Panc1 (cell line): ENCODE measurements at regions not wholly inside any gene's neighbourhood (a gene's known extent, or its start where the extent isn't known, plus 50 kb on each side); places are given as distances from the start of the nearest gene placed in this dataset.
"Not testable (repeated sequence)": the region's sequence is repeated elsewhere in the genome, so short reads cannot be mapped to it uniquely, and the experiment has no call there.

Experiments
- ATAC-seq: fragments of 200-7000 bp; cut with Tn5 transposase; 2 replicates; pipeline ENCODE4 v1.9.1; 2020; ENCODE audit warnings: mild to moderate bottlenecking, moderate library complexity
- BruUV-seq: library from RNA; stranded (reverse); fragments of 400-500 nt; replicated peaks from 2 replicates; lab custom pipeline; 2021; lab: Mats Ljungman, UMichigan
- CTCF ChIA-PET: fragments of 300-600 bp; sonication (Branson Sonifier 250); formaldehyde crosslinking; loops from one replicate; lab custom pipeline; 2022; ENCODE audit warnings: antibody characterized with exemption; lab: Charles Lee
- POLR2A ChIA-PET: fragments of 300-600 bp; sonication (Branson Sonifier 250); formaldehyde crosslinking; loops from one replicate; lab custom pipeline; 2022; ENCODE audit warnings: antibody characterized with exemption; lab: Charles Lee
- DNase-seq: peaks from one replicate; pipeline ENCODE4 v3.0.0-alpha.2; 2010; ENCODE audit warnings: low read depth, low spot score
- H3K27ac ChIP-seq: 2 replicates; pipeline ENCODE4 v1.5.1; 2011; ENCODE audit warnings: mild to moderate bottlenecking, low read length, inconsistent platforms
- H3K27me3 ChIP-seq: fragments of 200-500 bp; sonication (Bioruptor generic); 2 replicates; pipeline ENCODE4 v1.6.0; 2014; ENCODE audit warnings: low read length, inconsistent platforms; ENCODE audit not compliant: control insufficient read depth, insufficient read depth
- H3K36me3 ChIP-seq: fragments of 200-500 bp; sonication (Bioruptor generic); 2 replicates; pipeline ENCODE4 v1.5.1; 2014; ENCODE audit warnings: inconsistent platforms, mild to moderate bottlenecking, low read length, moderate library complexity; ENCODE audit not compliant: control insufficient read depth, insufficient read depth
- H3K4me1 ChIP-seq: 2 replicates; pipeline ENCODE4 v1.5.1; 2011; ENCODE audit warnings: inconsistent platforms, mild to moderate bottlenecking, low read length, moderate library complexity; ENCODE audit not compliant: control insufficient read depth, insufficient read depth
- H3K4me3 ChIP-seq, 2 experiments: 2 replicates each; pipeline ENCODE4 v1.5.1; 2011 to 2012; ENCODE audit warnings: low read depth in 2 of 2, low read length in 2 of 2, mild to moderate bottlenecking in 2 of 2, inconsistent platforms in 1 of 2, moderate library complexity in 1 of 2
- H3K9me3 ChIP-seq: fragments of 200-500 bp; sonication (Bioruptor generic); 2 replicates; pipeline ENCODE4 v1.5.1; 2014; ENCODE audit warnings: low read depth, mild to moderate bottlenecking, inconsistent platforms, low read length, moderate library complexity; ENCODE audit not compliant: control insufficient read depth, insufficient read depth
- CTCF ChIP-seq: fragments of 450-650 bp; IDR thresholded peaks from 2 replicates; pipeline ENCODE4 v1.5.1; 2017; ENCODE audit warnings: mild to moderate bottlenecking
- POLR2AphosphoS5 ChIP-seq: IDR thresholded peaks from 2 replicates; pipeline ENCODE4 v1.6.1; 2012; ENCODE audit warnings: mild to moderate bottlenecking, low read depth, low read length, moderate library complexity
- REST ChIP-seq, 2 experiments: IDR thresholded peaks; 2 replicates each; pipeline ENCODE4 v1.6.1; 2011 to 2012; ENCODE audit warnings: low read depth in 2 of 2, control low read depth in 1 of 2, low read length in 1 of 2, mild to moderate bottlenecking in 1 of 2, moderate library complexity in 1 of 2; ENCODE audit not compliant: insufficient read depth in 1 of 2
- SIN3A ChIP-seq: IDR thresholded peaks from 2 replicates; pipeline ENCODE4 v1.6.1; 2012; ENCODE audit warnings: low read depth, mild to moderate bottlenecking, low read length, moderate library complexity, borderline replicate concordance; ENCODE audit not compliant: insufficient read depth
- TCF7L2 ChIP-seq: IDR thresholded peaks from 2 replicates; pipeline ENCODE4 v1.6.1; 2011; ENCODE audit warnings: mild to moderate bottlenecking, low read depth, low read length, inconsistent platforms
- in situ Hi-C: cut with HindIII; loops from 2 replicates; pipeline ENCODE4 v1.10.0; 2016; ENCODE audit warnings: low sequenced_read_pairs, low pct_unique_long_range_greater_than_20kb
- intact Hi-C: fragments of 100-400 bp; cut with micrococcal nuclease; formaldehyde crosslinking; loops from one replicate; pipeline ENCODE4 v1.10.0; 2022; ENCODE audit not compliant: unreplicated experiment

GRCh38 chr20:43331906-43332305, 125.8 kb upstream of the SRSF6 start:
- TF ChIP-seq POLR2AphosphoS5 (no peak), CTCF (no peak), SIN3A (no peak), REST (IDR thresholded peaks at IDR 0.05; ENCODE audit: insufficient read depth in 1 of 2, low read depth in 2 of 2, low read length in 1 of 2) (no peak), TCF7L2 (no peak)
- ChIA-PET CTCF (no interaction called here), POLR2A (no interaction called here)
- no peaks in the 10 kb centered on the region; the same call in 1 of the 2 replicates for H3K27me3 ChIP-seq
- DNase-seq = no peak
- no peak for ATAC-seq
- intact Hi-C loops = no loop called here
- no peaks in the 10 kb centered on the region for H3K36me3 ChIP-seq
- BruUV-seq = no TSS peak
- no peak overlapping the region for H3K4me3 ChIP-seq
- no peak overlapping the region for H3K27ac ChIP-seq
- H3K4me1 ChIP-seq = no peaks in the 10 kb centered on the region
- no peaks in the 10 kb centered on the region for H3K9me3 ChIP-seq
- in situ Hi-C loops = no loop called here

GRCh38 chr20:43328697-43329096, 129.0 kb upstream of the SRSF6 start:
- H3K27ac ChIP-seq = no peak overlapping the region
- ChIA-PET POLR2A (no interaction called here), CTCF (no interaction called here)
- H3K27me3 ChIP-seq = no peaks in the 10 kb centered on the region; the same call in 1 of the 2 replicates
- DNase-seq (no peak), ATAC-seq (no peak)
- no peaks in the 10 kb centered on the region for H3K36me3 ChIP-seq
- intact Hi-C loops = no loop called here
- H3K9me3 ChIP-seq = no peaks in the 10 kb centered on the region
- no peak overlapping the region for H3K4me3 ChIP-seq
- no TSS peak for BruUV-seq
- TF ChIP-seq TCF7L2 (no peak), SIN3A (no peak), CTCF (no peak)
- in situ Hi-C loops = no loop called here
- no peaks in the 10 kb centered on the region for H3K4me1 ChIP-seq

GRCh38 chr20:43327234-43327633, 130.5 kb upstream of the SRSF6 start:
- in situ Hi-C loops, CTCF ChIA-PET, H3K27me3 ChIP-seq, intact Hi-C loops, H3K36me3 ChIP-seq, ATAC-seq, DNase-seq, H3K27ac ChIP-seq, H3K9me3 ChIP-seq, POLR2A ChIA-PET, H3K4me3 ChIP-seq, H3K4me1 ChIP-seq, BruUV-seq: not testable (repeated sequence)
